Frontal cortex (tissue), 3 donors: ENCODE measurements at regions not wholly inside any gene's neighbourhood (a gene's known extent, or its start where the extent isn't known, plus 50 kb on each side); places are given as distances from the start of the nearest gene placed in this dataset.

ENCODE experiments used
- DNase-seq, 2 donors: peaks; one replicate each; pipeline ENCODE4 v3.0.0; 2012; ENCODE audit warnings: low spot score in 2 of 2
- FAIRE-seq: peaks from 2 replicates; lab custom pipeline; 2012; peaks lifted over from hg19 to GRCh38; lab: Jason Lieb, UNC
- donor health status: control.
- donor health status: control.
- donor health status: control.

GRCh38 chr13:34419025-34419424 lies 523.0 kb upstream of the NBEA start:
- no peak for DNase-seq

DNA sequence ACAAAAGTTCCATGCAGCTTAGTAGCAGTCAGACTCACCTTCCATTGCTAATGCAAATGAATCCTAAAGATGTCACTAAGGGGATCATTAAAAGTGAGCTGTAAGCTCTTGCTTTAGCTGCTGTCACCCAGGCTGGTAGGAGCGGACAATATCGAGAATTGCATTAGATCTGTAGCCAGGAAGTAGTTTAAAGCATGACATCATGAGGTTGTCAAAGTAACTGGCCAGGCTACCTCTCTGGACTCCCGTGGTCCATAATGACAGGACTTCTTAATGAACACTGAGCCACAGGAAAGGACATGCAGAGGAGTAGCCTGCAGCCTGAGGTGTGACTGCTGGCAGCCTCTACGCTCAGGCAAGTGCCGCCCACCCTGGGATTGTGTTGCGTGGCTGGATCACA lies 522.3 kb upstream of the NBEA start:
- FAIRE-seq = no peak
- no peak for DNase-seq

More at GRCh38 chr13:34419025-34419424, 523.0 kb upstream of the NBEA start:
- FAIRE-seq = no peak

- DNase-seq = no peak
- FAIRE-seq = no peak
These were observed 521.2 kb upstream of the NBEA start for GRCh38 chr13:34420702-34421346.

DNA sequence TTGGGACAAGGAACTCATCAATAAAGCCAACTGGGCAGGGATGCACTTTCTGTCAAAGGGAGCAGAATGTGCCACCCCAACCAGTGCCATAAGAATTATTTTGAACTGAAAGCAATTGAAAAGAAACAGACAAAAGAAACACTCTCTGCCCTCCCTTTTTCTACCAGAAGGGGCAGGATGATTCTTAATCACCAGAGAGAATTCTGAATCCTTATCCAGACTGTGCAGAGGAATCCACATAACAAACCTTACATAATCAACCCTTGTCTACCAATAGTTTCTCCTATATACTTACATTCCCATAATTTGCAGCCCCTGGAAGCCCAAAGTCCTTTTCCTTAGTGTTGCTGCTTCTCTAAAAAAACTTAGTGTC lies 520.7 kb upstream of the NBEA start:
- DNase-seq (no peak), FAIRE-seq (no peak)

- no peak for FAIRE-seq
These were observed 520.1 kb upstream of the NBEA start for GRCh38 chr13:34421858-34422475.

GRCh38 chr13:34422956-34423355 lies 519.1 kb upstream of the NBEA start:
- DNase-seq (no peak), FAIRE-seq (no peak)

More at GRCh38 chr13:34421858-34422475, 520.1 kb upstream of the NBEA start:
- DNase-seq = no peak

GRCh38 chr13:34425327-34425949 lies 516.6 kb upstream of the NBEA start:
- DNase-seq (no peak), FAIRE-seq (no peak)

- no peak for DNase-seq
- peak; percentile 26 for FAIRE-seq
These were observed 513.2 kb upstream of the NBEA start for GRCh38 chr13:34428911-34429310.

GRCh38 chr13:34430294-34430693 lies 511.8 kb upstream of the NBEA start:
- DNase-seq = no peak
- no peak for FAIRE-seq

DNA sequence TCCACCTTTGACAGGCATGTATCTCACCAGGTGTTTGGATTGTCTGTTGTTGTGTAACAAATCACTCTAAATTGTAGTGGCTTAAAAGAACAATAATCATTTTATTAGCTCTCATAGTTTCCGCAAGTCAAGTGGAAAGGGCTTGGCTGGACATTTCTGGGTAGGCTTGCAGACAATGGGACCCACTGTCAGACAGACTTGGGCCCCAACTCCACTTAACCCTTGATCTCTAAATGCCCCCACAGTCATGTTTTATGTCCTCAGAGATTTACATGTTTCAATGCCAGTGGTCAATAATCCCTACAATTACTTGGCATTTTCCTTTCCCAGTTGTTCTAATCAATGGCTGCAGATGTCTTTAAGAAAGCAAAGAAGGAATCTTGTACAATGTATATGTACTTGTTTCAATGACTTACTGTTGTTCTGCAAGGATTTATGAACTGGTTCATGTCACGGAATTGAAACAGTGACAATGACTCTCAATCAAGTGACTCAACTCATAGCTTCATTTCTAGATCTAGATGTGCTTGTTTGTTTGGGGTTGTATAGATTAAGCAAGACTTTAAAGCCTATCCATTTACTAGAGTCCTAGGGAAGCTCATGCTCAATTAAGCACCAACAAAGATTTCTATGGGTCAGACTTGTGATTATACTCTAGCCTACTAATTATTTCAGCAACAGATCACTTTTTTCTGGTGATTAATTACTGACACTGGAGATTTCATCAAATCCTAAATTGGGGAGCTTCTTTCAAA lies 510.1 kb upstream of the NBEA start:
- FAIRE-seq (no peak), DNase-seq (no peak)

DNA sequence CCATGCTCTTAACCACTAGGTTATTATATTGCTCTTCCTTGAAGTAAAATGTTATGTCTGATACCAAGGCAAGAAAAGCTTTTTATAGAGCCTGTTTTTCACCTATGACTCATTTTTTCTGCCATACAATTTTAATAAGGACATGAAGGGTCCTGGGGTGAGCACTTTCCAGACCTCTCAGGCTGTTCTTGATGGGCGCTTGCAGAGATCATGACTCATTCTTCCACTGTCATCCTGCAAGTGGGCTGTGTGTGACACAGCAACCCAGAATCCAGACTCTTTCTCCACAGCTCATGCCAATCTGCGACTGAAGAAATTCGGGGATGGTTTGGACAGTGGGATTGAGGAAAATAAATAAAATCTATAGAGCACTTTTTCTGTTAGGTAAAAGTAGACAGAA lies 506.7 kb upstream of the NBEA start:
- no peak for FAIRE-seq
- DNase-seq = no peak

DNA sequence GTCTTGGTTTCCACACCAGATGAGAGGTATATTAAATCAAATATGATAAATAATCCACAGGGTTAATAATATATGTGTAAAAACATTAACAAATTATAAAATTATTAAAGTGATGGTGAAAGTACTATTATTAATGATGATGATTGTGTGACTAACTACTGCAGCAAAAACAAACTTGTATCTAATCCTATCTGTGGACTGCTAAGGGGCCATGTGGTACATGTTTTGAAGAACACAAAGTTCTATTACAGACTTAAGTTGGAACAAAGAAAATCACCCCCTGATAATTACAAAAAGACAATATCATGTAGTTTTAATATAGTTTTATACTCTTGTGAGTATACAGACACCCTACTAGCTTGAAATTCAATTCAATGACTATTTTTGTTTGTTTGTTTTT lies 504.2 kb upstream of the NBEA start:
- FAIRE-seq (no peak), DNase-seq (no peak)

DNA sequence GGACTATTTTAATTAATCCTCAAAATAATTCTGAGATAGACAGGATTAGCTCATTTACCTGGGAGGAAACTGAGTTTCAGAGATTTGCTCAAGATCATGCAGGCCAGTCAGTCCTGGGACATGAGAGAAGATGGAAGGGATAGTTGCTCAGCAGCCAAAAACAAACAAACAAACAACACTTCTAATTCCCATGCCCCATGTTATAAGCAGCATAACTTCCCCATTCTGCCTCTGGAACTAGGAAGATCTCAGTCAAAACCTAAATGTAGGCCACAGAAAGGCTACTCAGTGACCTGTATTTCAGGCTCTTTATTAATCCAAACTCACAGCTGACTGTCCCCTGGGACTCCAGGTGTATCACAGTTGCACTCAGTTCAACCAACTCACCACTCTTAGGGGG lies 489.2 kb upstream of the NBEA start:
- FAIRE-seq = no peak

DNA sequence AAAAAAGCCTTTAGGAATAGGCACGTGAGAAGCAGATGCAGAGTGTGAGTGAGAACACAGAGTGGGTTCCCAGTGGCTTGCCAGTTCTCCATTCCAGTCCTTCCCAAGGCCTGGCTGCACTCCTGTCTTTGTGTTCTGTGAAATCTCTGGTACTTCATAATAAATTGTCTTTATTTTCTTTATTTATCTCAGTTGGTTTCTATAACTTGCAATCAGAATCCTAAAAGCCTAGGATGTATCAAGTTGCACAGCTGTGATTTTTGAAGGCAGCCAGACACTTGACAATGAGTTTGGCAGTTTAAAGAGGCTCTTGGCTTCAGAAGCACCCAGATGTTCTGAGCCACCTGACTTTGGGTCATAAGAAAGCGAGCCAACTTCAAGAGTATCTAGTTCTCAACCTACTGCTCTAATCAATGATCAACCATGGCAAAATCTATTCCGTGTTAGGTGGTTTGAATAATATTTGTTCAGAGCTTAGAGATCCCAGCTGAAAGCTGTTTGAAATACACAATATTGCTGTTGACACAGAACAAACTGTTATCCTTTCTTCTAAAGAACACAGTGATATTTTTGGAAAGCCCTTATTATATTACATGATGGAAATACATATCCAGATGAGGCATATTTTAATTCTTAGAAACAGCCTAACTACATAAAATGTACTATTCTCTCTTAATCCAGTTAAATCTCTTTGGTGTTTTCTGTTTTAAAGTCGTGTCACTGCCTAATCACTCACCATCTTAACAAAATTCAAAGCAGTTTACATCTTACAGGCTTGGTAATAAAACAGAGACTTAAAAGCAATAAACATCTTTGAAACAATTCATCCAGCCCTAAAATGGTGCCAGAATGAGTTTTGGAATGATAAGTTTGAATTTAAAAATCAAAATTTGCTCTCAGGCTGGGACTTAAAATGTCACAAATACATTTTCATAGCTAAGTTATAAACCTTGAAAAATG lies 483.0 kb upstream of the NBEA start:
- FAIRE-seq (no peak), DNase-seq (no peak)

More for the DNA sequence above, 489.2 kb upstream of the NBEA start:
- no peak for DNase-seq

DNA sequence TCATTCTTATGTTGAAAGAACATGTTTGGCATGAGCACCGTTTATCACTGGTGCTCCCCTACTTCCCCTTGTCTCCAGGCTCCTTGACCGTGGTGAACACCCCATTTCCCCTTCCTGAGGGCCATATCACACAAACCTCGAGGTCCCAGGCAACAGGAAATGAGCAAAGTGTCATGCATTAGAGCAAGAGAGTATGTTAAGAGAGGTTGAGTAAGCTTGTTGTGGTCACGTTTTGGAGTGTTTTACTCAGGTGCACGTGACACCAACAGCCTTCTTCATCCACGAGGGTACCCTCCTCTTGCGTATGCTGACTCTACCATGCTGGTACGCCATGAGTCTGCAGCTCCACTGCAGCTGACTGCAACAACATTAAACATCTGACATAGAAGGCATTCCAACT lies 482.2 kb upstream of the NBEA start:
- DNase-seq (no peak), FAIRE-seq (no peak)

DNA sequence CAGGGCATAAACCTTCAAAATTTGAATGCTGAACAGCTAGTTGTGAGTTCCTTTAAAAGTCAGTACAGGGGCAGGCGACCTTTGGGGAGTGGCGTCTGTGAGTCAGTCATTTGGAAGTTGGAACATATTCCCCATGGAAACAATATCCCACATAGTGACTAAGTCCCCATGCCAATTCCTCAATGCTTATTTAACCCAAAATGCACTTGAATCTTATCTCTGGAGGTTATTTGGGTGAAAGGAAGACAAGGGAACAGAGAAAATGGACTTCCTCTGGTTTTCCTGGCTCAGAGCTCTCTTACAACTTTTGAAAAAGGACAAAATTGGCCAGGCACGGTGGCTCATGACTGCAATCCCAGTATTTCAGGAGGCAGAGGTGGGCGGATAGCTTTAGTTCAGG lies 479.2 kb upstream of the NBEA start:
- DNase-seq = no peak
- FAIRE-seq = no peak

DNA sequence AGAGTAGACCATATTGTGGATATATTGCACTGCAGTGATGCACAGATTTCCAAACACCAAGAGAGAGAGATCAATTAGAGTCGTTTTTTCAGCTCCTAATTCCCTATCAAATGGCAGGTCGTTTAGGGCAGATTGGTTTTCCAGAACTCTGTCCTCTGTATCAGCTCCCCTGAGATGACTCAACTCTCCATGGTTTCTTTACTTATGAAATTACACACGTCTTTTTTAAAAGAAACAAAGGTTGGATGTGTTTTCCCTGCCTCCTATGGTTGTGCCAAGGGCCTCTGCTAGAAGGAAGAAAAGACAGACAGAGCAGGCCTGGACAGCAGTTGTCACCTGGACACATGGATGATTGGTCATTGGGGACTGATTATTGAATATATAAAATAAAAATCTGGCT lies 478.1 kb upstream of the NBEA start:
- no peak for DNase-seq
- no peak for FAIRE-seq

GRCh38 chr13:34465423-34465922 lies 476.6 kb upstream of the NBEA start:
- FAIRE-seq (no peak), DNase-seq (no peak)

DNA sequence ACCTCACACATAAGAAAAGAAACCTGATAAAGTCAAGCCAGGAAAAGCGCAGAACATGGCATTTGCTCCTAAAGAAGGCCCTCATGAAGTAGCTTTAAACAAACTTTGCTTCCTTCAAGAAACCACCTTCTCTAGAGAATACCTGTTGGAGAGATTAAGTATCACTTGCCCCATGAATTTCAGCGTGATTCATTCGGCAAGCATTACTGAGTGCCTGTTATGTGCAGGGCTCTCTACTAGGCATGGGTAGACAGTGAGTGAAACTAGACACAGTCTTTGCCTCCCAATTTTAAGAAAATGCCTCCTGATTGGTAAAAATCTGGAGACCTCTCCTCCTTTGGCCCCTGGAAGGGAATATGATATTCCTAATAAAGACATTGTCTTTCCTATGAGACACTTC lies 475.8 kb upstream of the NBEA start:
- DNase-seq = no peak
- no peak for FAIRE-seq
